Upper lobe of right lung (tissue), 1 donor: ENCODE measurements at regions not wholly inside any gene's neighbourhood (a gene's known extent, or its start where the extent isn't known, plus 50 kb on each side); places are given as distances from the start of the nearest gene placed in this dataset.

Experiments used
- ATAC-seq: fragments of 200-7000 bp; cut with Tn5 transposase; one replicate; pipeline ENCODE4 v1.9.1; 2020; ENCODE audit warnings: mild to moderate bottlenecking, moderate library complexity
- DNase-seq: peaks from one replicate; pipeline ENCODE4 v3.0.0-alpha.2; 2020
- H3K27ac ChIP-seq: fragments of 200-600 bp; one replicate; pipeline ENCODE4 v1.8.0; 2022
- H3K27me3 ChIP-seq: fragments of 200-600 bp; one replicate; pipeline ENCODE4 v1.8.0; 2022; ENCODE audit warnings: mild to moderate bottlenecking
- H3K36me3 ChIP-seq: fragments of 200-600 bp; one replicate; pipeline ENCODE4 v1.8.0; 2022
- H3K4me1 ChIP-seq: fragments of 200-600 bp; one replicate; pipeline ENCODE4 v1.8.0; 2022
- H3K4me3 ChIP-seq: fragments of 200-600 bp; one replicate; pipeline ENCODE4 v1.8.0; 2022; ENCODE audit warnings: mild to moderate bottlenecking
- H3K9me3 ChIP-seq: fragments of 200-600 bp; one replicate; pipeline ENCODE4 v1.8.0; 2022
- CTCF ChIP-seq: fragments of 200-600 bp; IDR thresholded peaks from one replicate; pipeline ENCODE4 v1.8.0; 2022; ENCODE audit warnings: antibody characterized with exemption
- intact Hi-C: fragments of 100-400 bp; cut with DNase I; formaldehyde crosslinking; loops from one replicate; pipeline ENCODE4 v1.11.0; 2022
- donor health status: DM: no; HTN: yes; CAD: no; lungs with severe emphysema.

GRCh38 chr15:47972738-47973137, 148.1 kb upstream of the SLC24A5 start:
- H3K4me1 ChIP-seq = no peaks in the 10 kb centered on the region
- no peaks in the 10 kb centered on the region for H3K36me3 ChIP-seq
- DNase-seq = no peak
- intact Hi-C loops = no loop called here
- H3K27ac ChIP-seq = no peak overlapping the region
- no peaks in the 10 kb centered on the region for H3K9me3 ChIP-seq
- no peak for TF ChIP-seq CTCF
- no peaks in the 10 kb centered on the region for H3K27me3 ChIP-seq
- no peak overlapping the region for H3K4me3 ChIP-seq
- no peak for ATAC-seq

- Histone ChIP-seq H3K4me1 (no peaks in the 10 kb centered on the region), H3K27me3 (no peaks in the 10 kb centered on the region), H3K36me3 (no peaks in the 10 kb centered on the region), H3K27ac (no peak overlapping the region), H3K9me3 (no peaks in the 10 kb centered on the region), H3K4me3 (no peak overlapping the region)
- DNase-seq (no peak), ATAC-seq (no peak)
- TF ChIP-seq CTCF = no peak
- intact Hi-C loops = no loop called here
These were observed 146.1 kb upstream of the SLC24A5 start for GRCh38 chr15:47974724-47975123.

GRCh38 chr15:47975427-47975826, 145.4 kb upstream of the SLC24A5 start:
- H3K36me3 ChIP-seq = no peaks in the 10 kb centered on the region
- TF ChIP-seq CTCF = no peak
- H3K4me1 ChIP-seq = no peaks in the 10 kb centered on the region
- ATAC-seq (no peak), DNase-seq (no peak)
- no peaks in the 10 kb centered on the region for H3K27me3 ChIP-seq
- H3K27ac ChIP-seq = no peak overlapping the region
- intact Hi-C loops = no loop called here
- H3K9me3 ChIP-seq = no peaks in the 10 kb centered on the region
- H3K4me3 ChIP-seq = no peak overlapping the region

GRCh38 chr15:47983533-47983932, 137.3 kb upstream of the SLC24A5 start:
- intact Hi-C loops = no loop called here
- no peak for TF ChIP-seq CTCF
- Histone ChIP-seq H3K36me3 (no peaks in the 10 kb centered on the region), H3K27me3 (no peaks in the 10 kb centered on the region), H3K4me3 (no peak overlapping the region), H3K4me1 (no peaks in the 10 kb centered on the region), H3K27ac (no peak overlapping the region), H3K9me3 (no peaks in the 10 kb centered on the region)
- no peak for ATAC-seq
- DNase-seq = no peak

- DNase-seq = no peak
- no peak overlapping the region for H3K4me3 ChIP-seq
- no peak overlapping the region for H3K27ac ChIP-seq
- intact Hi-C loops = loop anchor here (5.0 kb wide), 1 partner anchor 788 kb away; no protein-coding TSS in a partner anchor
- no peaks in the 10 kb centered on the region for H3K36me3 ChIP-seq
- H3K9me3 ChIP-seq = no peaks in the 10 kb centered on the region
- H3K4me1 ChIP-seq = no peaks in the 10 kb centered on the region
- no peak for ATAC-seq
- H3K27me3 ChIP-seq = no peaks in the 10 kb centered on the region
- no peak for TF ChIP-seq CTCF
These were observed 135.2 kb upstream of the SLC24A5 start for GRCh38 chr15:47985568-47985967.

- Histone ChIP-seq H3K4me1 (no peaks in the 10 kb centered on the region), H3K27me3 (no peaks in the 10 kb centered on the region), H3K4me3 (no peak overlapping the region), H3K27ac (no peak overlapping the region), H3K9me3 (no peaks in the 10 kb centered on the region), H3K36me3 (no peaks in the 10 kb centered on the region)
- DNase-seq (no peak), ATAC-seq (no peak)
- no peak for TF ChIP-seq CTCF
- intact Hi-C loops = loop anchor here (5.0 kb wide), 1 partner anchor 790 kb away; no protein-coding TSS in a partner anchor
These were observed 133.3 kb upstream of the SLC24A5 start for GRCh38 chr15:47987461-47987860.
